ENCODE measurements at regions not wholly inside any gene's neighbourhood (a gene's known extent, or its start where the extent isn't known, plus 50 kb on each side); places are given as distances from the start of the nearest gene placed in this dataset.

DNA sequence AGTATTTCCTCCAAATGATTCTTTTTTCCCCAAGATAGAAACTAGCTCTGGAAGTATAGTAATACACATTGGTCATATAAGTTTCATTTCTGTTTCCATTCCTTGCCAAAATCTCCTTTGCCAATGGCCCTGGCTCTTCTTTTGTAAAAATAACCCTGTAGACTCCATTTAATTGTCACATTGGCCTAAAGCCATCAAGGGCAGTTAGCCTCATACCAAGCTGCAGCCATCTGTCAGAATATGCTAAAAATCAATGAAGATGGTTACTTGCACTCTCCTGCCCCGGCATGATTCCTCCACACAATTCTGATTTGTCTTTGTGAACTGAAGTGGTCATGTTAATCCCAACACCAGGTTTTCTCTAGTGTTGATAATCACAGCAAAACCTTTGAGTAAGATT is 380.5 kb downstream of the SH2D1A start:
- no peak for TF ChIP-seq POLR2A (IDR thresholded peaks at IDR 0.05)
- no peak for TF ChIP-seq CTCF (IDR thresholded peaks at IDR 0.05)
